ENCODE measurements at regions not wholly inside any gene's neighbourhood (a gene's known extent, or its start where the extent isn't known, plus 50 kb on each side); places are given as distances from the start of the nearest gene placed in this dataset.
A peak's percentile ranks its signal among the peaks of the same experiment; 100 is the strongest.

DNA sequence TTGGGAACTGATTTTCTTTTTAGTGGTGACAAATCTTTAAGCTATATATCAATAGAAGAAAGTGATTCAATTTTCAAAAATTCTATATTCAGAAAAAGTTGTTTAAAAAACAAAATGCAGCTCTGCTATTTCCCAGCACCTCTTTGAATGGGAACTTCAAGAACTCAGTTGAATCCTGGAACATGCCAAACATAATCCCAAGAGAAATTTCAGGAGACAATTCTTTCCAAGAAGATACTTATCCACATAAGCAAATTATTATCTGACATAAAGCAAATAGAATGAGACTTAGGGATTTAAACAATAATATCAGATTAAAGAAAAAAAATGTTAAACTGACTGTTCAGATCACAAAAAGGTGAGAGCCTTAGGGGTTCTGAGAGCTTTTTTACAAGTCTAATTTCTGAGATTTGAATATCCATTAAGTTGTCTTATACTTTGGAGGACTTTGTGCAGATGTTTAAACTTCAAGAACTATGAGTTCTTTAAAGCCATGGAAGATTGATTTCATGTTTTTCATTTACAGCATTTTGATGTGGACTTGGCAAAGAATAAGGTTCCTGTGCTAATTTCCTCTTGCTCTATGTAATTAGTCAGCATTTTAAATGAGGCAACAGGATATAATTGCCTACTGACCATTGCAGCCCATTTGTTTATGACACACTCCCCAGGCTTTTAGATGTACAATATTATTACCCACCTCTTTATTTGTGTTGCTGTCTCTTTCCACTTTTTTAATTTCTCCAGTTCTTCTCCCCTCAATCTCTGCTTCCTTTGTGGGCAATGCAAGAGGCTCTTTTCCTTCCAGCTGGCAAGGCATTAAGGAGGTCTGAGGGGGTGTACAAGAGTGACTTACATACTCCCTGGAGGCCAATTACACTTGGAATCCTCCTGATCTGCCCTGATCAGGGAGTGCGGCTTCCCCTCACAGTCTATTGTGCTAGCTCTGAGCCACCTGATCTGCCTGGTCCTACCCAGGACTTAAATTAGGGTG lies 419.1 kb downstream of the NR2F1-AS1 start:
- peak; percentile 12 for DNase-seq

DNA sequence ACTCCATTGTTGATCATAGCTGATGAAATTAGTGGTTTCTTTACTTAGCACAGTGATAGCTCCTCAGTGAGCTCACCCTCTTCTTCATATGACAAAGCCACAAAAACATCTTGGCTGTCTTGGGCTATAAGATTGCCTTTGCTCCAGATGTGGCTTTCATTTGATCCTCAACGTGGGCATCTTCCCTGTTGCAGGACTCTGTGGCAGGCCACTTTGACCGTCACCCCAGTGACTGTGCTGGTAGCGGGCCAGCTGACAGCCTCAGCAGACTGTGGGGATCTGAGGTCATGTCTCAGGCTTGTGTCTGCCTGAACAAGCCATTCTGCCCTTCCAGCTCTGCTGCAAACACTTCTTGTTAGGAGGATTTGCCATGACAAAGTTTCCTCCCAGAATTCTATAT lies 422.2 kb downstream of the NR2F1-AS1 start:
- DNase-seq, result no peak

DNA sequence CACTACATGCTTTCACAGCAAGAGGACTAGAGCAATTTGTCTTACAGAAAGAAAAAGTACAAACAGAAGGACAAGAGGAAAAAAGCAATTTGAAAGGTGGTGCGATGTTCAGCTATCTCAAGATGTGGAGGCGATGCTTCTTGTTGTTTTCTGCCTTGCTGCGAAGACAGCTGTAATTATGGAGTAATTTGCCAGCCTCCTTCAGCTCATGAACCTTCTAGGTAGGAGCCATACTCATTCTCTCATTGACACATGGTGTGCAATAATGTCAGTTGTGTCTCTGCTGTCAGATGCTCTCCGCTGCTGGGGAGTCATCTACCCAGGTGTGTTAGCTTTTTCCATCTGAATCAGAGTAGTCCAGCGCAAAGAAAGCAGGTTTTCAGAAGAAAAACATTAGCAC lies 424.5 kb downstream of the NR2F1-AS1 start:
- no peak for DNase-seq

DNA sequence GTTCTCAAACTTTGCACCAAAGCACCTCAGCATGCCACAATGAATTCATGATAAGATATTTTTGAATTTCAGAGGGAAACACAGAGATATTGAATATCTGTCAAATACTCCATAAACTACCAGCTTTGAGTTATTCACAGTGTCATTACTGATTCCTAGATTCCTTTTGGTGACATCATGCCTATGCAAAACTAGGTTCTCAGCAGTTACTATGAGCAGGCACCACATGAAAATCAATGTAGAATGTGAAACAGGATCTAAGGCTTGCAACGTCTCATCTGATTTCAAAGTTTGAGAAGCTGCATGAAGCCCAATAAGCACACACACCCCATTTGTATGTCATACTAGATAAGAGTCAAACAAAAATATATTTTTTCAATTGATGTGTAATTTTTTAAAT lies 426.5 kb downstream of the NR2F1-AS1 start:
- no peak for DNase-seq

DNA sequence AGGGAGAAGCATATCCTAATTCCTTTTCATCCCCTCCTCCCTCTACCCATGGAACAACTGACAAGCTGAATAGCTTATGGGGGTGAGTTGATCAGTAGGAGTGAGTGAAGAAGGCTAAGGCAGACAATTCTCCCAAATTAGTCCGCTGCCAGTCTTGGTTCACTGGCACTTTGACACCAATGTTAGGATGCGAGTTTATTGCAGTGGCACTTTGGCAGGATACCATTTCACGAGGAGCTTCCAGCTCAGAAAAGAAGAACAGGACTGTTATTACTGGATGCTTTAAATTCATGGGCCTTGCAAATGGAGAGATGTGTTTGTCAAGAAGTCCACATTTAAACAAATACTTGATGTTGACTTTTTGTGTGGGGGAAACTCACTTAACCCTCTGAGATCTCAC lies 427.6 kb downstream of the NR2F1-AS1 start:
- no peak for DNase-seq

DNA sequence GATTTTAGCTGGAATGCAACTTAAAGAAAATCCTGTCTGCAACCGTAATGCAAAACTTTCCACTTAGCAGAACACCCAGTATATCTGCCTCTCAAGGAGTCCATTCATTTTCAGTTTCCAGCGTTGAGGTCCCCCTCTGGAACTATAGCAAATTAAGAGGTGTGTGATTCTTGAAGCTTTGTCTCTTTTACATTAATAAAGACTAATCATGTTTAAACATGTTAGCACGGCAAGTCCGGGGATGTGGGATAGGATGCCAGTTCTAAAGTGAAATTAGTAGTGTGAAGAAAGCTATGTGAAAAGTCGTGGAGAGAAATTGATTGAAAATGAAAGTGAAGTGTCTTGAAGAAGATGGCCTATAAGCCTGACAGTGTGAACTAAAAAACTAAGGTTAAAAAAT lies 429.1 kb downstream of the NR2F1-AS1 start:
- DNase-seq, result no peak

DNA sequence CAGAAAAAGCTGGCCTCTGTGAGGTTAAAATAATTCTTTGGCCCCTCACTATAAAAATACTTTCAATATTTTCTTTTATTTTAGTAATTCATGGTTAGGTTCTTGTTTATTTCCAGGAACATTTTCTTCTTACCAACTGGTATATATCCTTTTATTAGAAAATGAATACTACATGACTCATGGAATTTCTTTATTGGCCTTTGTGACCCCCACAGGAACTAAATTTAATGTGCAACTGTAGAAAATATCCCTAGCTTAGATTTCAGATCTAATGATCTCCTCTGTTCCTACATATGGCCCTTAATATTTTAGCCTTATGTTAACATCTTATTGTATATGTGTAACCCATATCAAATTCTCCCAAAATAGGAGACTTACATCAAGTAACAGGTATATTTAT lies 429.9 kb downstream of the NR2F1-AS1 start:
- DNase-seq, result no peak

DNA sequence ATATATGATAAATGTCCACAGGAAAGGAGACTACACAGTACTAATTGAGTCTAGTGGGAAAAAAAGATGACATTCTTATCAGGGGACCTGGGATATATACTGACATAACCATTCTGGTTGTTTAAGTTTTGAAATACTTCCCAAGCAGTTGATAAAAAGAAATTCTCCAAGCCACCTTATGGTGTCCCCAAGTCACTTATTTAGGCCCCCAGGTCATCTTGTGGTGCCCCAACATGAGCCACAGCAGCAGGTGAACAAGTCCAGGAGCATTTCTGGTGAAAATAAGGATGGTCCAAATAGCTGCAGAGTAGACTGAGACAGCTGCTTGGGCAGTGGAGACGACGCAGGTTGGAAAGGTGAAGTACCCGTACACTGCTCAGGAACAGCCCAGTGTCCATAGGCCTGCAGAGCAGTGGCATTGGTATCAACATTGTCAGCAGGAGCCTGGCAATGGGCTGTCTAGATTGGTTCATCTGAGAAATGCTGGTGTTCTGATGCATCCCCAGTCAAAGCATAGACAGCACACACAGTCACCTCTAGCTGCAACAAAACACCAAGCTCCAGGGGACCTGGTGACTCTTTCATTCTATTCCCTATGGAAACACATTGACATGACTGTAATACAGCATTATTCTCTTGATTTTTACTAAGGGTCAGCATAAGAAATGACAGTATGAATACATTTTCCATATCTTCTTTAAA lies 430.6 kb downstream of the NR2F1-AS1 start:
- no peak for DNase-seq

DNA sequence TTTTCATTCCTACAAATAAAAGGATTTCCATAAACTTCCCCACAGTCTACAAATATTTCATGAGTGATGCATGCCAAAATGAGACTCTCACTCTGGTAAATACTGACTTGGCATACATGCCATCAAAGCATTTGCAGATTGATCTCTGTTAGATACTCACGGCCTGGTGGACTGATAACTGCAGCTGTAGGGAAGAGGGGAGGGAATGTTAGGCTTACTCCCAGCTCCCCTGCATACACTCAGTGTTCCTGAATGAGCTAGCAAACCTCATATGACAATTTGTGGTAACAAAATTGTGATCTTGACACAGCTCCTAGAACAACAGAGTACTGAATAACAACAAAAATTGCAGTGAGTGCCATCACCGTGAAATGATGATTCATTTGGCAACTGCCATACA lies 435.3 kb downstream of the NR2F1-AS1 start:
- no peak for DNase-seq

DNA sequence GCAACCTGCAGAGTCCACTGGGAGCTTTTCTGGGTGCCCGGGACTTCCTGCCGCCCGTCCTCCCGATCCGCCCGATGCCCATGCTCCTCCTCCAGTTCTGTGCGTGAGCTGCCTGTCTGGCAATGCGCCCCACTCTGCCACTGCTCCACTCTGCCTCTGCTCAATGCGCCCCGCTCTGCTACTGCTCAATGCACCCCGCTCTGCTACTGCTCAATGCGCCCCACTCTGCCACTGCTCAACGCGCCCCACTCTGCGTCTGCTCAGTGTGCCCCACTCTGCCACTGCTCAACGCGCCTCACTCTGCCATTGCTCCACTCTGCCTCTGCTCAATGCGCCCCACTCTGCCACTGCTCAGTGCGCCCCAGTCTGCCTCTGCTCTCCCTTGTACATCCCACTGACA lies 436.0 kb downstream of the NR2F1-AS1 start:
- no peak for DNase-seq

DNA sequence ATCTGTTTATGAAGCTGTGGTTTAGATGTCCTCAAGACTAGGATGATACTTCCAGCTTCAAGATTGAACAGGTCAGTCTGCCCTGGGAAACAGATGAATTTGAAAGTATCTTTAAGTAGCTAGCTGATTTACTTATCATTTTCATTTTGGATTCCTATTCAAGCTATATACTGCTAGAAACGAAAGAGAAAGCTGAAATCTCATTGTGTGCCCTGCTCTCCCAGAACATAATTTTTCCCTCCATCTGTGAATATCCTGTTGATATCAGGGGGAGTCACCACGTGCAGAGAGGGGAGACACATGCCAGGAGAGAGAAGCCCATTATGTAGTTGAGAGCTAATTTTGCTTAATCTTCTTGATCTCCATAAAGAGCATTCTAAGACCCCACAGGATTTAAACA lies 439.1 kb downstream of the NR2F1-AS1 start:
- no peak for DNase-seq

DNA sequence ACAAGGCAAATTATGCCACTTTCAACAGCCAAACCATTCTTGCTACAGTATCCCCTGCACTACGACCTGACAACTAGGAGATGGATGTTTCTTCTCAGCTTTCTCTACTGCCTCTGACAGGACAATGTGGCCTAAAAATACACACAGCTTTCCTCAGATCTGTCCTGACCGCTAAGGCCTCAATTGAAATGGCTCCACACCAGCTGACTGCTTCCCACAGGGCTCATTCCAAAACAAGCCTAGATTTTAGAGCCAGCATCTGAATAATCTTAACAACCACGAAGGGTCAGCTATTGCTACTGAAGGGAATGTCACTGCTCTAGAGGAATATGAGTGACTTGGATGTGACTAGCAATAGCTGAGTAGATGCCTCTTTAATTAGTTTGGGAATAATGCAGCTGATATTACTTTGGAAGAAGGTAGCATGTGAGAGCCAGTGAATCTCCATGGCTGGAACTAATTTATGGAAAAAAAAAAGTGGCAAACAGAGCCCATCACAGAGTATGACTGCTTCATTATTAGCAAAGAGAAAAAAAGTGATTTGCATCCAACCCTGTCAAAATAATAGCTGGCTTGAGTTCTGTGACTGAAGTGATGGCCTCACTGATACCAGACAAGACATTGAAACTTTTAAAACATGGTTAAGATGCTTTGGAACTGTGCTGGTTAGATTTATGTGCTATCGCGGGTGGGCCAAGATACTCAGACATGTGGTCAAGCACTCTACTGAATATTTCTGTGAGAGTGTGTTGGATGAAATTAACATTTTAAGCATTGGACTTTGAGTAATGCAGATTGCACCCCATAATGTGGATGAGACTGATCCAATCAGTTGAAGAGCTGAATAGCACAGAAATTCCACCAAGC lies 450.2 kb downstream of the NR2F1-AS1 start:
- DNase-seq, result no peak

DNA sequence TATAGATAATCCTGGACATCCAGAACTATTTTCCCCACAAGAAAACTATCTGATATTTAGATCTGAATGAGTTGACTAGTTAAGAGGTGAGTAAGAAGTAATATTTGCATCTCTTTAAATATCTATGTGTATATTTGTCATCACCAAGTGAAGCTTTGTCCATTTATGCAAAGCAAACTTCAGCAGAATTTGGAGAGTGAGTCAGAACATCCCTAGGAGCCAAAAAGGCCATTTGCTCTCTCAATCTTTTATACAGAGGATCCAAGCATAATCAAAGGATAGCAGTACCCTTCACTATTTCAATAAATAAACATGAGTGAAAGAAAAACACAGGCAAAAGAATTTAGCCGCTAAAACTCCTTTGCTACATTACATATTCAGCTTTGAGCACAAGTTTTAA lies 454.4 kb downstream of the NR2F1-AS1 start:
- DNase-seq, result no peak

DNA sequence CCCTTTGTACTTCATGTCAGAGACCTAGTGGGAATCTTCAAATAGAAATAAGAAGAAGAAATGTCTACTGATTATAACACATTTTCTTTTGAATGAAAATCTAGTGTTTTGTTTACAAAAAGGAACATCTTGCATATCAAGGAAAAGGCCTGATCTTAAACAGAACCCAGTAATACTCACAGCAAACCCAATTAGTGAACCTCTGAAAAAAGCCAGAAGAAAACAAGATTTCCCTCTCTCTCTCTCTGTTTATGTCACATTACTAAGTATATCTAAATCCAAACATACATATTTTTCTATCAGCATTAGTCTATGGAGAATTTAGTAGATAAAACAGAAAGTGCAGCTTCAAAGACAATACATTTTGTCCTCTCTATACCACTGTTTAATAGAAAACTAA lies 457.9 kb downstream of the NR2F1-AS1 start:
- no peak for DNase-seq

DNA sequence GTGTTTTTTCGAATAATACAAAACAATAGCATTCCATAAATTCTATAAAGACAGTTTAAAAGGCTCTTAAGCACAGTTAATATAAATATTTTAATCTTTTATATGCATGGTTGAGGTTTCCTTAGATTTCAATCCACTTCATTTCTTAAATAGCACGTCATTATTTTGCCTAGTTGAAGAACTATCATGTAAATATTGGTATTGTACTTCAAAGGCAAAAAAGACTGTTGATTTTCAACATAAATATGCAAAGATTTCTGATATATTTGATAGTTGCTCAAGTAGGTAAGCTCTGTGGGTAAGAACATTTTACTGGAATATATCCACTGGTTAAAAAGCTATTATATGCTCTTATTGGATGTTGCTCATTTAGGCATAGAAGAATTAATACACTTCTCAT lies 458.6 kb downstream of the NR2F1-AS1 start:
- DNase-seq, result no peak

DNA sequence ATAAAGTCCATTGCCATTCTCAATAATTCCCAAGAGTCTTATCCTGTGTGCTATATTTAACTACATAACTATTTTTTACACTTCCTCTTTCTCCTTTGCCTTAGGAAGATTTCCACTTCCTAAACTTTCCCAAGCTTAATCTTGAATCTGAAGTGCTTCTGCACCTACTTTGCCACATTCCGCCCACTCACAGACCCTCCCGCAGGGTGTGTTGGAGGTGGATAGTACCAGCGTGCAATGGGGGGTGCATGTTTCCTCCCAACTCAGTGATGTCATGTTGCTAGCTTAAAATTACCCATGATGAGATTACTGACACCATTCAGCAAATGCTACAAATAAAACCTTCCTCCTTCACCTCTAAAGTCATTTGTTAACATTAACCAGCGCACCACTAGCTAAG lies 460.2 kb downstream of the NR2F1-AS1 start:
- no peak for DNase-seq

DNA sequence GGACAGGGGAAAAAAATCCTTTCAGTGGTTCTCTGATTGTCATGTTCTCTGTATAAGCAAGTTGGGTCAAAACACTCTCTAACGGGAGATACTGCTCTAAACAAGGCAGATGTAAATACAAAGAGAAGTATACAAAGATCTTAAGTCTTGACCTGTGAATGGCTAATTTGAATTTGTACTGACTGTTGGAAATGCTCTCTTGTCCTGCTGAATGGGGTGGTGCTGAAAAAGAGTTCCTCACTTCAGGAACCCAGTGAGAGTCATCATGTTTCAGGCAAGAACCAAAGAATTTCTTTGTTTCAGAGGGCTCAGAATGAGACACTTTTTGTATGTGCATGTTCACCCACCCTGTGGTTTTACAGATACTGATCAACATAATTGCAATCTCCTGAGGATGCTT lies 461.0 kb downstream of the NR2F1-AS1 start:
- DNase-seq, result no peak

DNA sequence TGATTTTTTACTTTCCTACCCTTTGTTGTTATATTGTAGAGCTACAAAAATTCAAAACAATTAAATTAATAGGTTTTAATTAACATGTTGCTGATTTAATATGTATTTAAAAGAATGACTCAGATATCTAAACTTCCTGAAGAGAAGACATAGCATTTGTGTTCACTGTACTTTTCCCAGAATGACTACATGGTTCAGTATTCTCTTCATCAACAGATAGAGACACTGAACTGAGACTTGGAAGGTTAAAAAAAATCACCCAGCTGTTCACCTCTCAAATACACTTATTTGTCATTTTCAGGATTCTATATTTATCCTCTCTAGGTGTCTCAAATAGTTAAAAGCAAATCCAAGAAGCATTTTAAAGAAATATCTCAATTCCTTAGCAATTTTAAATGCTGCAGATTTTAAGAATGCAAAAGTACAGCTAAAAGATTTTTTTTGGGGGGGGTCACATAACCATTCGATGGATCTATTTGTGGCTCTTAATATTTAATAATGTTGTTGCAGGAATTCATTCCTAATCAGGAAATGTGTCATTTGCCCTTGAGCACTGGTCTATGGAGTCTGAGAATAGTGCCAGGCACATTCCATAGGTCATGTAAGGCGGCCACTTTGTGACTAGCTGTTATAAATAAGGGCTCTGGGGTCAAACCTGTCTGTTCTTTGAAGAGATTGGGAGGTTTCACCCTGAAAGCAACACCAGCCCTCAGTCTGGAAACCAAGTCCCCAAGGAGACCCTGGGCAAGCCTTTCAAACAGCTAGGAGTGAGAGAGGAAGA lies 463.1 kb downstream of the NR2F1-AS1 start:
- no peak for DNase-seq

DNA sequence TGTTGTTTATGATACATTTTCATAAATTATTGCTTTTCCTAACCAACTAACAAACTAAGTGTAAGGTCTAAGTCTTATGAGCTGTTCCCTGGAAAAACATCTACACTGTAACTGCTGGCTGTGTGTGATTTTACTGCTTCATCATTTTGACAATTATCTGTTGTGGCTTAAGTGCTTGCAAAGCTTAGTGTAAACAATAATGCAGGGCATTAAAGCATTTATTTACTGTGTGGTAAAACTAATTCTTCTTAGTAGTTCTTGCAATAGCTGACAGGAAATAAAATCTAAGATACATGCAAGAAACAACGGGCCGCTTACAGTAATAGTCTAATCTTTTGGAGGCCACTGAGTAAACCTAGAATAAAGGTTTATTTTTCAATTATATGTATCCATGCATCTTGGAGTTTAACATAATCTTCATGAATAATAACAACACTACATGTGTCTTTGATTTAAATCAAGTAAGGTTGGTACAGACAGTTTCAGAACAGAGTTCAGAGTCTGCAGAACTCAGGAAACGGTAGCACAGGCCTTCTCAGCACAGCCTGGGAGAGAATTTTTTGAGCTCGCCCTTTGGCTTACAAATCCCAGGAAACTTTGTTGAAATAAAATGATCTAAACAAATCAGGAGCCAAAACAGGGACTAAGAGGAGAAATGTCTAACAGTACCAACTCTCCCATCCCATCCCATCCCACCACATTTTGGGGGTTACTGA lies 473.1 kb downstream of the NR2F1-AS1 start:
- no peak for DNase-seq

DNA sequence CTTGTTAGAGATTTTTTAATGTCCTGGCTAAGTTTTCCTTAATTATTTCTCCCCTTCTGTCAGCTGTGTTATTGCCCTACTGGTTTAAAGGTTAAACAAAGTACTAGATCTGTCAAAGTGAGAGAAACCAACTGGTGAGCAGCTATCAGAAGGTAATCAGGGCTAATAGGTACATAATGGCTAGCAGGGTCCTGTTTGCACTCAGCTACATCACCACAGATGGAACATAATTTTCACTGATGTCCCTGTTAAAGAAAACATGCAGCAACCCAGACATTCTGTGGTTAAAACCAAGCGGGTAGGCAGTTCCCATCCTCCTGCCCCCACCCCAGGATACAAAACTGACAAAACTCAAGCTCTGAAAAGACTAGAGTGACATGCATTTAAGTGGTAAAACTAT lies 473.9 kb downstream of the NR2F1-AS1 start:
- DNase-seq, result no peak

DNA sequence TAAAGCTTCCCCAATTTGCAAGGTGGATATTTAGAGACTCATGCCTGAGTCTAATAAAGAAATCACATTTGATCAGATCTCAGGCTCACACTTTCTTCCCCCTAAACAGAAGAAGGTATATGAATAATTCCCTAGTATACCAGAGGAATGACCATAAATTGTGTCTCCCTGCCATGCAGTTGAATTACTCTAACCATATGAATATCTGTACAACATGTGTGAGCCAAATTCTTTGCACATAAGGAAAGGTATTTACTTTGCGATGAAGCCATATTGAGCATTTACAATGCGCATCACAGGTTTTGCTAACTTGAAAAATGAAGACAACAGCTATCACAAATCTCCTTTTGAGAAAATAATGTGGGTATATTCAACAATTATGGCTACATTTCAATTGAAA lies 479.4 kb downstream of the NR2F1-AS1 start:
- no peak for DNase-seq
